ENCODE measurements at regions not wholly inside any gene's neighbourhood (a gene's known extent, or its start where the extent isn't known, plus 50 kb on each side); places are given as distances from the start of the nearest gene placed in this dataset.
A peak's percentile ranks its signal among the peaks of the same experiment; 100 is the strongest.

GRCh38 chr7:57343901-57344622 is 105.9 kb upstream of the ZNF716 start:
- Histone ChIP-seq H3K9me3 (no peaks in the 10 kb centered on the region), H3K27me3 (no peaks in the 10 kb centered on the region), H3K4me3 (no peak overlapping the region), H3K36me3 (no peaks in the 10 kb centered on the region), H3K4me1 (no peaks in the 10 kb centered on the region), H3K27ac (peak overlapping the region; percentile 30 to 77 (median 68))
- DNase-seq, result peak in 1 of 2 donors; percentile 80
- in situ Hi-C loops (cut with MboI; ENCODE audit: low sequenced_read_pairs in 4 of 4), result no loop called here
- TF ChIP-seq, protein P1, sequence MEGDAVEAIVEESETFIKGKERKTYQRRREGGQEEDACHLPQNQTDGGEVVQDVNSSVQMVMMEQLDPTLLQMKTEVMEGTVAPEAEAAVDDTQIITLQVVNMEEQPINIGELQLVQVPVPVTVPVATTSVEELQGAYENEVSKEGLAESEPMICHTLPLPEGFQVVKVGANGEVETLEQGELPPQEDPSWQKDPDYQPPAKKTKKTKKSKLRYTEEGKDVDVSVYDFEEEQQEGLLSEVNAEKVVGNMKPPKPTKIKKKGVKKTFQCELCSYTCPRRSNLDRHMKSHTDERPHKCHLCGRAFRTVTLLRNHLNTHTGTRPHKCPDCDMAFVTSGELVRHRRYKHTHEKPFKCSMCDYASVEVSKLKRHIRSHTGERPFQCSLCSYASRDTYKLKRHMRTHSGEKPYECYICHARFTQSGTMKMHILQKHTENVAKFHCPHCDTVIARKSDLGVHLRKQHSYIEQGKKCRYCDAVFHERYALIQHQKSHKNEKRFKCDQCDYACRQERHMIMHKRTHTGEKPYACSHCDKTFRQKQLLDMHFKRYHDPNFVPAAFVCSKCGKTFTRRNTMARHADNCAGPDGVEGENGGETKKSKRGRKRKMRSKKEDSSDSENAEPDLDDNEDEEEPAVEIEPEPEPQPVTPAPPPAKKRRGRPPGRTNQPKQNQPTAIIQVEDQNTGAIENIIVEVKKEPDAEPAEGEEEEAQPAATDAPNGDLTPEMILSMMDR (IDR thresholded peaks at IDR 0.05 in 4 of 5, conservative IDR thresholded peaks at IDR 0.05 in 1 of 5), result no peak
- no peak for TF ChIP-seq POLR2A (IDR thresholded peaks at IDR 0.05)
- intact Hi-C loops (cut with DNase I; ENCODE audit: low total_unique reads), result no loop called here
- ATAC-seq, result peak; percentile 52 to 63

DNA sequence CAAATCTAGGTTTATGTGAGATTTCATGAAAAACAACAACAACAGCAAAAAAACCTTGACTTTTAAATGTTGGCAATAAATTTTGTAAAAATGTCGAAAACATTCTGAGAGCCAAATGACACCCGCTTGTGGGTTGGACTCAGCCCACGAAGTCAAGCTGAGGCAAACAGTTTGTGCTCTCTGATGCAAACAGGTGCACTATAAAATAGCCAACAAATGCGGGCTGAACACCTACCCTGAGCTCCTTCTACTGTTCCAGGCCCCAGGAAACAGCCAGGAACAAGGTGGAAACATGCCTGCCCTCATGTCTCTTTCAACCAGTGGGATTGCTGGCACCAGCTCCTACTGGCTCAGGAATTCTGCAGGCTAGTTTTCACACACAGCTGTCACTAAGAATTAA is 105.0 kb upstream of the ZNF716 start:
- peak; percentile 50 to 58 for ATAC-seq
- DNase-seq, result peak in 1 of 2 donors; percentile 35
- peak overlapping the region; percentile 30 to 77 (median 68) for H3K27ac ChIP-seq
- no peaks in the 10 kb centered on the region for H3K36me3 ChIP-seq
- intact Hi-C loops (cut with DNase I; ENCODE audit: low total_unique reads) (no loop called here), in situ Hi-C loops (cut with MboI; ENCODE audit: low sequenced_read_pairs in 4 of 4) (no loop called here)
- no peaks in the 10 kb centered on the region for H3K27me3 ChIP-seq
- H3K4me3 ChIP-seq, result no peak overlapping the region
- no peaks in the 10 kb centered on the region for H3K4me1 ChIP-seq
- TF ChIP-seq, protein P1 (IDR thresholded peaks at IDR 0.05 in 4 of 5, conservative IDR thresholded peaks at IDR 0.05 in 1 of 5), result no peak
- TF ChIP-seq POLR2A (IDR thresholded peaks at IDR 0.05), result no peak
- no peaks in the 10 kb centered on the region for H3K9me3 ChIP-seq

DNA sequence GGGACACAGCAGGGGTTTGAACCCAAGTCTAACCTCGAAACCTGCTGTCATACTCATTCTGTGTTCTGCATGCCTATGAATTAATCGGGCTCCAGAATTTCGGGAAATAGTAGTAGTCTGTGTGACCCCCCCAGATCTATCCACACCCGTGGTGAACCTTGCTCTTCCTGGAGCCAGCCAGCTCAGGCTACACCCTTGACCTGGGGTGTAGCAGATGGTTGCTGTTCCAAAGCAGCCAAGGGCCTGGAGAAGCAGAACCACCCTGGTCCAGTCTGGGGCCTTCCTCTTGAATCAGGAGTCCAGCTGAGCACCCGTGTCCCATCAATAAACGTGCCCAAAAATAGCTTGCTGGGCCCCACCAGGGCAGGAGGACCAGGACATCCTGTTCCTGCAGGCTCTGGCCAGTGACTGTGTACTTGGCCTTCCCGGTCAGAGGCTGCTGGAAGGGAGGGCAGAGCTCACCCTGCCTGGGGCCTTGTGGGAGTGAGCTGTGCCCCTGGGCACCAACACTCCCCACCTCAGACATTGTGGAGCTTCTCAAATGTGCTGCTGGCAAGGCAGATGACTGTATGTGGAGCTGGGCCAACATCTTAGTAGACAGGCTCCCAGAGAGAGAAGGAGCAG is 101.2 kb upstream of the ZNF716 start:
- H3K27me3 ChIP-seq, result no peaks in the 10 kb centered on the region
- peak; percentile 55 for ATAC-seq
- no peaks in the 10 kb centered on the region for H3K9me3 ChIP-seq
- intact Hi-C loops (cut with DNase I; ENCODE audit: low total_unique reads) (no loop called here), in situ Hi-C loops (cut with MboI; ENCODE audit: low sequenced_read_pairs in 4 of 4) (no loop called here)
- H3K4me1 ChIP-seq, result no peaks in the 10 kb centered on the region
- H3K4me3 ChIP-seq, result no peak overlapping the region
- TF ChIP-seq, protein P1 (IDR thresholded peaks at IDR 0.05 in 4 of 5, conservative IDR thresholded peaks at IDR 0.05 in 1 of 5), result no peak
- peak in 1 of 2 donors; percentile 44 for TF ChIP-seq POLR2A (IDR thresholded peaks at IDR 0.05)
- H3K36me3 ChIP-seq, result no peaks in the 10 kb centered on the region
- DNase-seq, result peak; percentile 32 to 71
- peak overlapping the region in 3 of 4 donors; percentile 38 to 72 (median 59) for H3K27ac ChIP-seq

- Histone ChIP-seq H3K4me3 (no peak overlapping the region), H3K9me3 (no peaks in the 10 kb centered on the region), H3K36me3 (no peaks in the 10 kb centered on the region), H3K4me1 (no peaks in the 10 kb centered on the region), H3K27ac (no peak overlapping the region), H3K27me3 (no peaks in the 10 kb centered on the region)
- intact Hi-C loops (cut with DNase I; ENCODE audit: low total_unique reads), result no loop called here
- ATAC-seq (no peak), DNase-seq (no peak)
- TF ChIP-seq, protein P1 (IDR thresholded peaks at IDR 0.05 in 4 of 5, conservative IDR thresholded peaks at IDR 0.05 in 1 of 5), result no peak
- in situ Hi-C loops (cut with MboI; ENCODE audit: low sequenced_read_pairs in 4 of 4), result no loop called here
Measured at GRCh38 chr7:57354195-57354594, 95.8 kb upstream of the ZNF716 start.

Measured in gastrocnemius medialis (tissue), 4 donors.